ENCODE measurements at regions not wholly inside any gene's neighbourhood (a gene's known extent, or its start where the extent isn't known, plus 50 kb on each side); places are given as distances from the start of the nearest gene placed in this dataset.

GRCh38 chr9:105141976-105142250, 102.5 kb upstream of the SLC44A1 start:
- in situ Hi-C loops (cut with MboI) = no loop called here
- DNase-seq (ENCODE audit: extremely low read depth in 1 of 4, low spot score in 3 of 4) (no peak), ATAC-seq (no peak), FAIRE-seq (no peak)
- no peaks in the 10 kb centered on the region for H3K79me2 ChIP-seq (ENCODE audit: control insufficient read depth, insufficient read depth, low read length)
- no peaks in the 10 kb centered on the region for H3K36me3 ChIP-seq (ENCODE audit: control insufficient read depth, insufficient read depth, low read length)
- no peak overlapping the region for H3K4me2 ChIP-seq (ENCODE audit: insufficient read depth, low read length)
- H3K27ac ChIP-seq (ENCODE audit: extremely low read depth, low read depth, low read length) = no peak overlapping the region
- intact Hi-C loops (cut with micrococcal nuclease) = no loop called here
- BruUV-seq (replicated peaks) = no TSS peak
- no peaks in the 10 kb centered on the region for H3K9me1 ChIP-seq (ENCODE audit: control insufficient read depth, insufficient read depth, low read length)
- POLR2A ChIA-PET = interaction anchor here (1.4 kb wide), 1 partner anchor 8 kb away, joined by 3 read pairs; no protein-coding TSS in a partner anchor
- H2AFZ ChIP-seq (ENCODE audit: low read depth, low read length) = no peak overlapping the region
- CTCF ChIA-PET (ENCODE audit: low intra/inter-chr PET ratio) = no interaction called here
- H3K27me3 ChIP-seq (ENCODE audit: control insufficient read depth in 2 of 2, insufficient read depth in 2 of 2, low read length in 2 of 2) = peaks cover 0 to 5% of the 10 kb centered on the region in 2 experiments; a peak in 3 of 5 replicates
- H3K4me3 ChIP-seq = no peak overlapping the region
- H4K20me1 ChIP-seq (replicated peaks; ENCODE audit: control insufficient read depth, insufficient read depth, low read length) = no peaks in the 10 kb centered on the region
- no peak overlapping the region for H3K9ac ChIP-seq (ENCODE audit: insufficient read depth in 1 of 2, low read depth in 2 of 2, low read length in 2 of 2)
- no peaks in the 10 kb centered on the region for H3K4me1 ChIP-seq (replicated peaks in 1 of 2; ENCODE audit: control insufficient read depth in 2 of 2, insufficient read depth in 2 of 2, low read length in 2 of 2)
- H3K9me3 ChIP-seq (replicated peaks; ENCODE audit: control insufficient read depth, insufficient read depth, low read depth, low read length) = no peaks in the 10 kb centered on the region
- TF ChIP-seq ATF1 (CRISPR knock-in tag; IDR thresholded peaks at IDR 0.05) (no peak), ATF1 (tag; IDR thresholded peaks at IDR 0.05) (no peak), CREM (IDR thresholded peaks at IDR 0.05; ENCODE audit: low read depth) (no peak), NEUROD1 (IDR thresholded peaks at IDR 0.05; ENCODE audit: borderline replicate concordance, low read depth, low read length, partially characterized antibody) (no peak), ARNT (IDR thresholded peaks at IDR 0.05) (no peak), ZSCAN32 (CRISPR knock-in tag; IDR thresholded peaks at IDR 0.05) (no peak), CTBP1 (IDR thresholded peaks at IDR 0.05; ENCODE audit: borderline replicate concordance) (no peak), GTF2F1 (IDR thresholded peaks at IDR 0.05; ENCODE audit: low read depth, low read length) (no peak), ZNF75A (CRISPR knock-in tag; IDR thresholded peaks at IDR 0.05) (no peak), BHLHE40 (IDR thresholded peaks at IDR 0.05; ENCODE audit: low read length) (no peak), SOX6 (IDR thresholded peaks at IDR 0.05) (no peak), MTA2 (IDR thresholded peaks at IDR 0.05; ENCODE audit: low read depth) (no peak), POLR2AphosphoS5 (IDR thresholded peaks at IDR 0.05; ENCODE audit: control insufficient read depth, insufficient read depth, low read depth, low read length) (no peak), RHOXF2B (CRISPR knock-in tag; conservative IDR thresholded peaks at IDR 0.05) (no peak), ZNF354B (CRISPR knock-in tag; IDR thresholded peaks at IDR 0.05) (no peak)
- TF ChIP-seq, protein P1, sequence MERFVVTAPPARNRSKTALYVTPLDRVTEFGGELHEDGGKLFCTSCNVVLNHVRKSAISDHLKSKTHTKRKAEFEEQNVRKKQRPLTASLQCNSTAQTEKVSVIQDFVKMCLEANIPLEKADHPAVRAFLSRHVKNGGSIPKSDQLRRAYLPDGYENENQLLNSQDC (CRISPR knock-in tag; IDR thresholded peaks at IDR 0.05) = no peak
- TF ChIP-seq, protein P2, sequence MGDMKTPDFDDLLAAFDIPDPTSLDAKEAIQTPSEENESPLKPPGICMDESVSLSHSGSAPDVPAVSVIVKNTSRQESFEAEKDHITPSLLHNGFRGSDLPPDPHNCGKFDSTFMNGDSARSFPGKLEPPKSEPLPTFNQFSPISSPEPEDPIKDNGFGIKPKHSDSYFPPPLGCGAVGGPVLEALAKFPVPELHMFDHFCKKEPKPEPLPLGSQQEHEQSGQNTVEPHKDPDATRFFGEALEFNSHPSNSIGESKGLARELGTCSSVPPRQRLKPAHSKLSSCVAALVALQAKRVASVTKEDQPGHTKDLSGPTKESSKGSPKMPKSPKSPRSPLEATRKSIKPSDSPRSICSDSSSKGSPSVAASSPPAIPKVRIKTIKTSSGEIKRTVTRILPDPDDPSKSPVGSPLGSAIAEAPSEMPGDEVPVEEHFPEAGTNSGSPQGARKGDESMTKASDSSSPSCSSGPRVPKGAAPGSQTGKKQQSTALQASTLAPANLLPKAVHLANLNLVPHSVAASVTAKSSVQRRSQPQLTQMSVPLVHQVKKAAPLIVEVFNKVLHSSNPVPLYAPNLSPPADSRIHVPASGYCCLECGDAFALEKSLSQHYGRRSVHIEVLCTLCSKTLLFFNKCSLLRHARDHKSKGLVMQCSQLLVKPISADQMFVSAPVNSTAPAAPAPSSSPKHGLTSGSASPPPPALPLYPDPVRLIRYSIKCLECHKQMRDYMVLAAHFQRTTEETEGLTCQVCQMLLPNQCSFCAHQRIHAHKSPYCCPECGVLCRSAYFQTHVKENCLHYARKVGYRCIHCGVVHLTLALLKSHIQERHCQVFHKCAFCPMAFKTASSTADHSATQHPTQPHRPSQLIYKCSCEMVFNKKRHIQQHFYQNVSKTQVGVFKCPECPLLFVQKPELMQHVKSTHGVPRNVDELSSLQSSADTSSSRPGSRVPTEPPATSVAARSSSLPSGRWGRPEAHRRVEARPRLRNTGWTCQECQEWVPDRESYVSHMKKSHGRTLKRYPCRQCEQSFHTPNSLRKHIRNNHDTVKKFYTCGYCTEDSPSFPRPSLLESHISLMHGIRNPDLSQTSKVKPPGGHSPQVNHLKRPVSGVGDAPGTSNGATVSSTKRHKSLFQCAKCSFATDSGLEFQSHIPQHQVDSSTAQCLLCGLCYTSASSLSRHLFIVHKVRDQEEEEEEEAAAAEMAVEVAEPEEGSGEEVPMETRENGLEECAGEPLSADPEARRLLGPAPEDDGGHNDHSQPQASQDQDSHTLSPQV (IDR thresholded peaks at IDR 0.05) = no peak
- WGBS (ENCODE audit: insufficient coverage, low coverage, missing lambda C conversion rate) = 0% methylated on average over 1 of the region's 1 CpG

All from K562 (cell line).